ENCODE measurements at regions not wholly inside any gene's neighbourhood (a gene's known extent, or its start where the extent isn't known, plus 50 kb on each side); places are given as distances from the start of the nearest gene placed in this dataset.

- no peak for TF ChIP-seq CHD2 (IDR thresholded peaks at IDR 0.05; ENCODE audit: low read length)
- no peak for TF ChIP-seq ZNF274 (IDR thresholded peaks at IDR 0.05; ENCODE audit: borderline replicate concordance, extremely low read depth, low read length)
- no peak for TF ChIP-seq YY1 (IDR thresholded peaks at IDR 0.05; ENCODE audit: low read depth, low read length)
- no peak for TF ChIP-seq GABPA (IDR thresholded peaks at IDR 0.05; ENCODE audit: borderline replicate concordance, insufficient read depth, low read length)
- no peak for TF ChIP-seq CEBPB (IDR thresholded peaks at IDR 0.05; ENCODE audit: low read depth, low read length)
- TF ChIP-seq, protein P1, sequence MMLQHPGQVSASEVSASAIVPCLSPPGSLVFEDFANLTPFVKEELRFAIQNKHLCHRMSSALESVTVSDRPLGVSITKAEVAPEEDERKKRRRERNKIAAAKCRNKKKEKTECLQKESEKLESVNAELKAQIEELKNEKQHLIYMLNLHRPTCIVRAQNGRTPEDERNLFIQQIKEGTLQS (IDR thresholded peaks at IDR 0.05; ENCODE audit: insufficient read depth, low read depth, low read length) = no peak
- TF ChIP-seq ASH2L (IDR thresholded peaks at IDR 0.05; ENCODE audit: low read length) = no peak
- TF ChIP-seq BRCA1 (IDR thresholded peaks at IDR 0.05; ENCODE audit: low read depth, low read length) = no peak
- TF ChIP-seq POLR2A (IDR thresholded peaks at IDR 0.05; ENCODE audit: control extremely low read depth in 1 of 2, low read depth in 2 of 2, low read length in 2 of 2) = no peak
- TF ChIP-seq RAD21 (IDR thresholded peaks at IDR 0.05 in 1 of 2, conservative IDR thresholded peaks at IDR 0.05 in 1 of 2; ENCODE audit: low read depth in 2 of 2, low read length in 2 of 2) = no peak
- ChIA-PET POLR2A (ENCODE audit: partially characterized antibody) (no interaction called here), CTCF (ENCODE audit: partially characterized antibody) (no interaction called here)
- Histone ChIP-seq H3K4me1 (replicated peaks in 1 of 4; ENCODE audit: control insufficient read depth in 3 of 4, insufficient read depth in 4 of 4, low read length in 3 of 4) (no peaks in the 10 kb centered on the region), H2AFZ (ENCODE audit: low read length) (0 out of 2 replicates have a peak overlapping the region, but pooled peaks have one; percentile 22), H3K9ac (replicated peaks in 1 of 4; ENCODE audit: extremely low read depth in 1 of 4, low read depth in 3 of 4, low read length in 3 of 4) (no peak overlapping the region), H3K36me3 (ENCODE audit: control insufficient read depth in 2 of 4, insufficient read depth in 4 of 4, low read length in 3 of 4) (no peaks in the 10 kb centered on the region), H4K5ac (ENCODE audit: insufficient read length, low read depth, low read length) (no peak overlapping the region), H3K4me3 (ENCODE audit: extremely low read depth in 1 of 4, insufficient read depth in 2 of 4, low read depth in 3 of 4, low read length in 4 of 4) (no peak overlapping the region), H3K4ac (replicated peaks; ENCODE audit: insufficient read length, low read depth, low read length) (no peak overlapping the region), H3K27me3 (replicated peaks in 1 of 4; ENCODE audit: control insufficient read depth in 3 of 4, extremely low read depth in 1 of 4, insufficient read depth in 3 of 4, low read length in 3 of 4) (no peaks in the 10 kb centered on the region), H2BK12ac (ENCODE audit: low read depth, low read length) (no peak overlapping the region), H3K79me2 (ENCODE audit: control insufficient read depth in 1 of 2, insufficient read depth in 2 of 2, low read length in 2 of 2) (no peaks in the 10 kb centered on the region), H3K14ac (ENCODE audit: insufficient read length) (no peak overlapping the region), H2BK20ac (ENCODE audit: low read length) (no peak overlapping the region), H4K20me1 (replicated peaks in 1 of 2; ENCODE audit: control insufficient read depth in 1 of 2, insufficient read depth in 2 of 2, low read length in 2 of 2) (no peaks in the 10 kb centered on the region), H2BK5ac (ENCODE audit: low read depth, low read length) (no peak overlapping the region), H4K8ac (ENCODE audit: extremely low read depth, insufficient read depth, low read length) (no peak overlapping the region), H3K23me2 (ENCODE audit: low read depth, low read length) (no peaks in the 10 kb centered on the region; the same call in 1 of the 2 replicates), H2BK120ac (replicated peaks; ENCODE audit: low read depth, low read length) (no peak overlapping the region), H3K56ac (replicated peaks; ENCODE audit: insufficient read length, low read depth, low read length) (no peak overlapping the region), H4K91ac (replicated peaks; ENCODE audit: insufficient read length, low read length) (no peak overlapping the region), H3K23ac (ENCODE audit: insufficient read length) (no peak overlapping the region), H3K9me3 (ENCODE audit: insufficient read depth in 2 of 2, low read depth in 1 of 2, low read length in 1 of 2) (no peaks in the 10 kb centered on the region), H3K4me2 (ENCODE audit: insufficient read depth in 1 of 2, low read depth in 2 of 2, low read length in 2 of 2) (no peak overlapping the region), H2AK5ac (ENCODE audit: low read depth, low read length) (no peak overlapping the region), H3K27ac (ENCODE audit: low read depth, low read length) (no peak overlapping the region), H2BK15ac (ENCODE audit: low read length) (no peak overlapping the region), H3K79me1 (ENCODE audit: low read depth, low read length) (no peaks in the 10 kb centered on the region), H3K18ac (ENCODE audit: extremely low read depth, low read length) (no peak overlapping the region)
- DNase-seq (ENCODE audit: low read depth in 1 of 2, low spot score in 2 of 2) = no peak
- 85% methylated on average over 3 of the region's 3 CpGs; no CpG with 5 or more reads in 1 of the 2 experiments for WGBS, 2 experiments (ENCODE audit: extremely low coverage in 1 of 2, insufficient coverage in 1 of 2, insufficient read length in 1 of 2, insufficient replicate concordance in 2 of 2, low coverage in 1 of 2, low lambda C conversion rate in 2 of 2, missing lambda C conversion rate in 1 of 2)
- FAIRE-seq = no peak
Measured at GRCh38 chr7:145557805-145558204, 558.8 kb upstream of the CNTNAP2 start.
